Natural killer cell (primary cell): ENCODE measurements at regions not wholly inside any gene's neighbourhood (a gene's known extent, or its start where the extent isn't known, plus 50 kb on each side); places are given as distances from the start of the nearest gene placed in this dataset.

ENCODE experiments used
- ATAC-seq, 3 donors: fragments of 150-1000 bp in 2 of 3; fragments of 200-7000 bp in 1 of 3; cut with Tn5 transposase; 1 replicate in 1 of 3; 2 replicates in 2 of 3; pipeline ENCODE4 v1.10.0; 2021; ENCODE audit warnings: mild to moderate bottlenecking in 2 of 3, moderate library complexity in 2 of 3
- DNase-seq, 2 donors: peaks; one replicate each; pipeline versions ENCODE4 v3.0.0 to v3.0.0-alpha.2; 2013 to 2021; ENCODE audit warnings: mixed read lengths in 1 of 2
- H3K27ac ChIP-seq: one replicate; pipeline ENCODE4 v1.5.1; 2013; ENCODE audit warnings: mild to moderate bottlenecking, low read length
- H3K27me3 ChIP-seq: one replicate; pipeline ENCODE4 v1.6.1; 2013; ENCODE audit warnings: low read length; ENCODE audit not compliant: control insufficient read depth, insufficient read depth
- H3K36me3 ChIP-seq: one replicate; pipeline ENCODE4 v1.6.1; 2013; ENCODE audit warnings: low read length; ENCODE audit not compliant: control insufficient read depth, insufficient read depth
- H3K4me1 ChIP-seq: one replicate; pipeline ENCODE4 v1.6.1; 2013; ENCODE audit warnings: low read length; ENCODE audit not compliant: control insufficient read depth, insufficient read depth
- H3K4me3 ChIP-seq: one replicate; pipeline ENCODE4 v1.5.1; 2013; ENCODE audit warnings: low read length
- H3K9me3 ChIP-seq: one replicate; pipeline ENCODE4 v1.6.1; 2013; ENCODE audit warnings: low read length; ENCODE audit not compliant: control insufficient read depth, insufficient read depth
- H3K27ac Mint-ChIP-seq, 2 donors: one replicate each; pipeline ENCODE4 v1.8.0; 2022; ENCODE audit warnings: mild to moderate bottlenecking in 2 of 2, mixed read lengths in 2 of 2, moderate library complexity in 1 of 2
- H3K27me3 Mint-ChIP-seq, 2 donors: one replicate each; pipeline ENCODE4 v1.8.0; 2022; ENCODE audit warnings: low read depth in 2 of 2, mixed read lengths in 2 of 2
- H3K36me3 Mint-ChIP-seq: one replicate; pipeline ENCODE4 v1.8.0; 2022; ENCODE audit warnings: mixed read lengths
- H3K4me1 Mint-ChIP-seq, 2 donors: one replicate each; pipeline ENCODE4 v1.8.0; 2022; ENCODE audit warnings: mixed read lengths in 2 of 2
- H3K4me3 Mint-ChIP-seq: one replicate; pipeline ENCODE4 v1.8.0; 2022; ENCODE audit warnings: mild to moderate bottlenecking, moderate library complexity, mixed read lengths
- H3K9me3 Mint-ChIP-seq, 2 donors: one replicate each; pipeline ENCODE4 v1.8.0; 2022; ENCODE audit warnings: mixed read lengths in 2 of 2
- WGBS: methylation state at CpG from one replicate; pipeline ENCODE4 v1.1.7; 2013; ENCODE audit warnings: missing lambda C conversion rate; ENCODE audit not compliant: insufficient coverage; 5-methylcytosine and 5-hydroxymethylcytosine counted together
- intact Hi-C: fragments of 100-400 bp; cut with micrococcal nuclease; formaldehyde crosslinking; loops from one replicate; pipeline ENCODE4 v1.14.2; 2022
- TF ChIP-seq, protein P1 (sequence below): fragments of 200-600 bp; IDR thresholded peaks from one replicate; pipeline ENCODE4 v1.8.0; 2022; ENCODE audit warnings: antibody characterized with exemption

DNA sequence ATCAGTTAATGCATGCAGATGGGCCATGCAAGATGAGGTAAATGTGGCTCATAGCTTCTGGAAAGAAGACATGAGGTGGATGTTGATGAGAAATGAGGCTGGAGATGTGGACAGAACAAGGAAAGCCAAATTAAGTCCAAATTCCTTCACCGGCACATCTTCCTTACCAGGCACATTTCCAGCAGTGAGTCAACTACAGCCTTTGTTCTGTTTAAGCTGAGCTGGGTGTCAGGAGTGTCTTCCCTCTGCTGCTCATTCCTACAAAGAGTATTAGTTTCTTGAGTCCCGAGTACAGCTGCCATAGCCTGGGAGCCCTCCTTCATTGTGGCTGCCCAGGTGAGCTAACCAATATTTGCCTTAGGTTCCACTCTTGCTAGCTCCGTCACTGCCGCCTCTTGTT lies 945.0 kb downstream of the SLC4A3 start:
- Mint-ChIP-seq H3K27ac (no peak overlapping the region), H3K36me3 (no peaks in the 10 kb centered on the region), H3K9me3 (peaks cover 0 to 6% of the 10 kb centered on the region in 2 donors), H3K4me3 (no peak overlapping the region), H3K4me1 (no peaks in the 10 kb centered on the region), H3K27me3 (no peaks in the 10 kb centered on the region)
- Histone ChIP-seq H3K4me1 (no peaks in the 10 kb centered on the region), H3K9me3 (no peaks in the 10 kb centered on the region), H3K27ac (no peak overlapping the region), H3K36me3 (no peaks in the 10 kb centered on the region), H3K27me3 (no peaks in the 10 kb centered on the region), H3K4me3 (no peak overlapping the region)
- DNase-seq (no peak), ATAC-seq (no peak)
- 93% methylated on average over 2 of the region's 4 CpGs for WGBS
- TF ChIP-seq, protein P1, sequence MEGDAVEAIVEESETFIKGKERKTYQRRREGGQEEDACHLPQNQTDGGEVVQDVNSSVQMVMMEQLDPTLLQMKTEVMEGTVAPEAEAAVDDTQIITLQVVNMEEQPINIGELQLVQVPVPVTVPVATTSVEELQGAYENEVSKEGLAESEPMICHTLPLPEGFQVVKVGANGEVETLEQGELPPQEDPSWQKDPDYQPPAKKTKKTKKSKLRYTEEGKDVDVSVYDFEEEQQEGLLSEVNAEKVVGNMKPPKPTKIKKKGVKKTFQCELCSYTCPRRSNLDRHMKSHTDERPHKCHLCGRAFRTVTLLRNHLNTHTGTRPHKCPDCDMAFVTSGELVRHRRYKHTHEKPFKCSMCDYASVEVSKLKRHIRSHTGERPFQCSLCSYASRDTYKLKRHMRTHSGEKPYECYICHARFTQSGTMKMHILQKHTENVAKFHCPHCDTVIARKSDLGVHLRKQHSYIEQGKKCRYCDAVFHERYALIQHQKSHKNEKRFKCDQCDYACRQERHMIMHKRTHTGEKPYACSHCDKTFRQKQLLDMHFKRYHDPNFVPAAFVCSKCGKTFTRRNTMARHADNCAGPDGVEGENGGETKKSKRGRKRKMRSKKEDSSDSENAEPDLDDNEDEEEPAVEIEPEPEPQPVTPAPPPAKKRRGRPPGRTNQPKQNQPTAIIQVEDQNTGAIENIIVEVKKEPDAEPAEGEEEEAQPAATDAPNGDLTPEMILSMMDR: no peak
- intact Hi-C loops: no loop called here

DNA sequence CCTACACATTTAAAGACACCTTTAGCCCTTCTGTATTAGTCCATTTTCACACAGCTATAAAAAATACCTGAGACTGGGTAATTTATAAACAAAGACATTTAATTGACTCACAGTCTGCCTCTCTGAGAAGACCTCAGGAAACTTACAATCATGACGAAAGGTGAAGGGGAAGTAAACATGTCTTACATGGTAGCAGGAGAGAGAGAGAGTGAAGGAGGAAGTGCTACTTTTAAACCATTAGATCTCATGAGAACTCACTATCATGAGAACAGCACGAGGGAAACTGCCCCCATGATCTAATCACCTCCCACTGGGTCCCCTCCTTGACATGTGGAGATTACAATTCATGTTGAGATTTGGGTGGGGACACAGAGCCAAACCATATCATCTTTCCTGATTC lies 946.6 kb downstream of the SLC4A3 start:
- peaks cover 3 to 6% of the 10 kb centered on the region in 2 donors for H3K9me3 Mint-ChIP-seq
- H3K27me3 ChIP-seq: no peaks in the 10 kb centered on the region
- no peaks in the 10 kb centered on the region for H3K27me3 Mint-ChIP-seq
- no peaks in the 10 kb centered on the region for H3K36me3 ChIP-seq
- TF ChIP-seq, protein P1: no peak
- H3K4me3 Mint-ChIP-seq: no peak overlapping the region
- H3K27ac Mint-ChIP-seq: no peak overlapping the region
- no peaks in the 10 kb centered on the region for H3K36me3 Mint-ChIP-seq
- intact Hi-C loops: no loop called here
- no CpG with 5 or more reads among the region's 2 CpGs for WGBS
- DNase-seq: no peak
- no peak for ATAC-seq
- no peak overlapping the region for H3K27ac ChIP-seq
- no peak overlapping the region for H3K4me3 ChIP-seq
- H3K9me3 ChIP-seq: no peaks in the 10 kb centered on the region
- H3K4me1 Mint-ChIP-seq: no peaks in the 10 kb centered on the region
- no peaks in the 10 kb centered on the region for H3K4me1 ChIP-seq

DNA sequence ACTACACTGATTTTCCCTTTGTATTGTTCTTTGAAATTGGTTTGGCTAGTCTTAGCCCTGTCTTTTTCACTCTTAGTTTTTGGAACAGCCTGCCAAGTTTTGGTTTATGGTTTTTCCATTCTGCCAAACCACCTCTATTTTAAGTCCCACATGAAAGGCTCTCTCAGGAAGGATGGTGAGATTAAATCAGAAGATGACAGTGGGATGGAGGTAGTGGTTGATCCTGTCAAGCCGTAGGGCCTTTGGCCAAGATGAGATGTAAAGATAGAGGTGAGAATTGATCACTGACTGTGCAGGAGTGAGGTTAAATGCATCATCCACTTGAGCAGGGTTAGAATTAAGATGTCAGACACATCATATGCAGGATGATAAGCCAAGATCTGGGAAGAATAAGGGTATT lies 948.5 kb downstream of the SLC4A3 start:
- no peak overlapping the region for H3K4me3 Mint-ChIP-seq
- H3K36me3 Mint-ChIP-seq: no peaks in the 10 kb centered on the region
- DNase-seq (no peak), ATAC-seq (no peak)
- no peaks in the 10 kb centered on the region for H3K4me1 ChIP-seq
- H3K27ac ChIP-seq: no peak overlapping the region
- TF ChIP-seq, protein P1: no peak
- intact Hi-C loops: no loop called here
- H3K27me3 ChIP-seq: no peaks in the 10 kb centered on the region
- no peaks in the 10 kb centered on the region for H3K9me3 ChIP-seq
- no peaks in the 10 kb centered on the region for H3K27me3 Mint-ChIP-seq
- no peaks in the 10 kb centered on the region for H3K36me3 ChIP-seq
- H3K27ac Mint-ChIP-seq: no peak overlapping the region
- H3K4me1 Mint-ChIP-seq: no peaks in the 10 kb centered on the region
- peaks cover 3 to 6% of the 10 kb centered on the region in 2 donors for H3K9me3 Mint-ChIP-seq
- WGBS: 36% methylated on average over 1 of the region's 1 CpG
- H3K4me3 ChIP-seq: no peak overlapping the region

DNA sequence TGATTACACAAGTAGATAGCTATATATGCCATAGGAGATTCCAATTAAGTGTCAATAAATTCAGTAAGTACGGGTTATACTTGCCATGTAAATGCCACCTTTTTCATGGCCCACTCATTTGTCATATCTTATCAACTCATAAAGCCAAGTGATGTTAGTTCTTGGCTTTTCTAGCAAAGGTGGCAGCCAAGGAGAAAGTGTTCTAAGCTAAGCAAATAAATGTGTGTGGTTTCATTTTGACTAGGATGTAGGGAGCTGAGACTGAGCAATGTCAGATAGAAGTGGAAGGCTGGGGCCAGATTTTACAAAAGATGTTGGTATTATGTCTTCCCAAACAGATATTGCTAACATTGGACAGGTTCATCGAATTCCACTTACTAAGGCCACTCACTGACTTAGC lies 952.0 kb downstream of the SLC4A3 start:
- WGBS: 76% methylated on average over 2 of the region's 2 CpGs
- ATAC-seq: no peak
- Histone ChIP-seq H3K9me3 (no peaks in the 10 kb centered on the region), H3K4me3 (no peak overlapping the region), H3K36me3 (no peaks in the 10 kb centered on the region), H3K4me1 (no peaks in the 10 kb centered on the region), H3K27ac (no peak overlapping the region), H3K27me3 (no peaks in the 10 kb centered on the region)
- H3K4me1 Mint-ChIP-seq: no peaks in the 10 kb centered on the region
- no peak overlapping the region for H3K27ac Mint-ChIP-seq
- no peak for DNase-seq
- intact Hi-C loops: no loop called here
- no peak overlapping the region for H3K4me3 Mint-ChIP-seq
- no peaks in the 10 kb centered on the region for H3K27me3 Mint-ChIP-seq
- H3K9me3 Mint-ChIP-seq: peaks cover 2 to 3% of the 10 kb centered on the region in 2 donors
- TF ChIP-seq, protein P1: no peak
- no peaks in the 10 kb centered on the region for H3K36me3 Mint-ChIP-seq
